HG03175 (cell line): ENCODE measurements at regions not wholly inside any gene's neighbourhood (a gene's known extent, or its start where the extent isn't known, plus 50 kb on each side); places are given as distances from the start of the nearest gene placed in this dataset.

Source experiments
- ATAC-seq: cut with Tn5 transposase; IDR thresholded peaks from one replicate; pipeline ENCODE4 v1.9.1; 2021; ENCODE audit warnings: mild to moderate bottlenecking, moderate library complexity; ENCODE audit not compliant: unreplicated experiment

GRCh38 chr3:117063930-117064329 is 354.4 kb downstream of the TUSC7 start:
- ATAC-seq, result no peak

- no peak for ATAC-seq
Measured at GRCh38 chr3:117068301-117068700, 358.7 kb downstream of the TUSC7 start.

GRCh38 chr3:117074826-117075225 is 365.2 kb downstream of the TUSC7 start:
- no peak for ATAC-seq

GRCh38 chr3:117079997-117080396 is 370.4 kb downstream of the TUSC7 start:
- no peak for ATAC-seq

- no peak for ATAC-seq
Measured at GRCh38 chr3:117080872-117081271, 371.3 kb downstream of the TUSC7 start.

GRCh38 chr3:117084277-117084676 is 374.7 kb downstream of the TUSC7 start:
- no peak for ATAC-seq

- ATAC-seq, result no peak
Measured at GRCh38 chr3:117084739-117085270, 375.2 kb downstream of the TUSC7 start.

- ATAC-seq, result no peak
Measured at GRCh38 chr3:117091676-117092075, 382.1 kb downstream of the TUSC7 start.

GRCh38 chr3:117096549-117096948 is 387.0 kb downstream of the TUSC7 start:
- no peak for ATAC-seq

GRCh38 chr3:117097351-117097750 is 387.8 kb downstream of the TUSC7 start:
- ATAC-seq, result no peak

GRCh38 chr3:117101697-117102096 is 392.1 kb downstream of the TUSC7 start:
- ATAC-seq, result no peak

GRCh38 chr3:117102426-117102825 is 392.8 kb downstream of the TUSC7 start:
- no peak for ATAC-seq

GRCh38 chr3:117103675-117104074 is 394.1 kb downstream of the TUSC7 start:
- no peak for ATAC-seq

- no peak for ATAC-seq
Measured at GRCh38 chr3:117104381-117104780, 394.8 kb downstream of the TUSC7 start.

- ATAC-seq, result no peak
Measured at GRCh38 chr3:117104792-117105191, 395.2 kb downstream of the TUSC7 start.

- ATAC-seq, result no peak
Measured at GRCh38 chr3:117105686-117106085, 396.1 kb downstream of the TUSC7 start.

GRCh38 chr3:117106396-117106795 is 396.8 kb downstream of the TUSC7 start:
- no peak for ATAC-seq

GRCh38 chr3:117107946-117108345 is 398.4 kb downstream of the TUSC7 start:
- ATAC-seq, result no peak

GRCh38 chr3:117109178-117109577 is 399.6 kb downstream of the TUSC7 start:
- ATAC-seq, result no peak

- no peak for ATAC-seq
Measured at GRCh38 chr3:117114517-117115265, 405.1 kb downstream of the TUSC7 start.

GRCh38 chr3:117117188-117117936 is 407.8 kb downstream of the TUSC7 start:
- no peak for ATAC-seq

GRCh38 chr3:117118604-117119003 is 409.0 kb downstream of the TUSC7 start:
- ATAC-seq, result no peak
